GM21367 (cell line): ENCODE measurements at regions not wholly inside any gene's neighbourhood (a gene's known extent, or its start where the extent isn't known, plus 50 kb on each side); places are given as distances from the start of the nearest gene placed in this dataset.
"Not testable (repeated sequence)": the region's sequence is repeated elsewhere in the genome, so short reads cannot be mapped to it uniquely, and the experiment has no call there.

Source experiments
- ATAC-seq: cut with Tn5 transposase; IDR thresholded peaks from one replicate; pipeline ENCODE4 v1.9.1; 2021; ENCODE audit not compliant: unreplicated experiment

DNA sequence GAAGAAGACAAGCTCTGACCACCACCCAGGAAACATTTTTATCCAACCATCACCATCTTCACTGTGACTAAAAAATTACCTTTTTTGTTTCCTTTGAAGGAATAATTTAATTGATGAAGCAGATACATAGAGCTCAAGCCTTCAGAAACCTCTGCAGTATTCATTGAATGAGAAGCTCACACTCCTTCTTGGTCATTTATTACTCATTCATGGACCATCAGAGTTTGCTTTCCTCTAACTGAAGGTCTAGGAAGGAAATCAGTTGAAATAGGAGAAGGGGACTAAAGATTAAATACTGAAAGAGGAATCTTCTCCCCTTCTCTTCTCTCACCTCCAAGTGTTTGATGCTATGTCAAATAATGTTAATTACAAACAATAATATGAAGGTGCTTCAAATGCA lies 290.6 kb upstream of the KLF3 start:
- ATAC-seq = no peak

DNA sequence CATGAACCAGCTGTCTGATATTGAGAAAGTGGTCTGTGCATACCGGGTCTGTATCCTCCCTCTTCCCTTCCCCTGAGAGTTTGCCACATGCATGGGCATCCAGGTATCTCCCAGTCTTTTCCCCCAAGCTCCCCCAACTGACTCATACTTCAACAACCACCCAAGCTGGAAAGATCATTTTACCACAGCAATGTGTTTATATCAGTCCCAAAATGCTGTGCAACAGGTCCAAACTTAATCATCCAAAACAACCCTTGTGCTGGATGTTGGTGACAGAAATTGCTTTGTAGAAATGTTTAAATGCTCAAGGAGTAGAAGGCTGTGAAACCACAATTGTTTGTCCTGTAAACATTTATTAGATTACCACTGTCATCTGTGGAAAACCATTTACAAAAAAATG lies 286.8 kb upstream of the KLF3 start:
- no peak for ATAC-seq

DNA sequence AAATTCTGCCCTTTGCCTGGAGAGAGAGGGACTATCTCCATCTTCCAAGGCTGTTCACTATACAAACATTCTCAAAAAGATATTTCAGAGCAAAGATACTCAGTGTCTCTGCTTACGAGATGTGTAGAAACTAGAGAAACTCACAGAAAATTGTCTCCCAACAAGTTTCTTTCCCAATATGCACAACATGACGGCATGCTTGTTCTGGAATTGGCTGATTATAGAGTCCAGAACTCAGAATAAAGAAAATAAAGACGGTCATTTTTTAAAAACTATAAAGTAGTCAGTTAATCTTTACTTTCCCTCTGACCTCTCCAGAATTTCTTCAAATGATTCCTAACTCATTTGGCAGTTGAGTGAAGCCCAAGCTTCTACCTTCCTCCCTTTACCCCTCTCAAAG lies 285.5 kb upstream of the KLF3 start:
- ATAC-seq = no peak

DNA sequence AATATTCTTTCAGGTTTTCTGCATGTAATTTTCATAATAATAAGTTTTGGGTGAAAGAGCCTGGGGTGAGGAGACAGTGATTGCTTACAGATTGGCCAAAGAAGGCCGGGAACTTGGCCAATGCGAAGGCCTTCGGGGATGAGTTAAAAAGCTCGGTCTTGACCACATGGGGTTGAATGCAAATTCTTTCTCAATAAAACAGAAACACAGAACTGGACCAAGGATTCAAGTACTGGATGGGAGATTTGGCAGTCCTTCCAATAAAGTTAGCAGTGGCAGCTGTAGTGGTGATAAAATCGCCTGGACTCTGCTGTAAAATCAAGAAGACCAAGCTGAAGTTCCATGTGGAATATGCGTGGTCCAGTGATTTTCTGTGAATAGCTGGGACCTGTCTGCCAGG lies 282.2 kb upstream of the KLF3 start:
- ATAC-seq = no peak

DNA sequence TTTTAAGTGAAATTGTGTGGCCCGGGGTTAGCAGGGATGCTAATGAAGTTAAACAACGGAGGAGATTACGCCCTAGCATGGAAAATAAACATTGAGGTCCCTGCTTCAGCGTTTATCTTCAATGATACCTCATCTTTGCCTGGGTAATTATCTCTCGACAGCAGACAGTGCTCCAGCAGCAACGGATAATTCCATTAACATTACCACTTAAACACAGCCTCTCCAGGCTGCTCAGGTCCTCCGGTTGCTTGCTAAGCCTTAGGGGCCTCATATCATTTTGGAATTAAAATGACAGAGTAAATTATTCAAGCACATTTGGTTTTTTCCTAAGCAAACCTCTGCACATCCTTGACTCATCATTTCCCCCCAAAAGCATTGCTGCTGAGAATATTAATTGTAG lies 281.5 kb upstream of the KLF3 start:
- no peak for ATAC-seq

DNA sequence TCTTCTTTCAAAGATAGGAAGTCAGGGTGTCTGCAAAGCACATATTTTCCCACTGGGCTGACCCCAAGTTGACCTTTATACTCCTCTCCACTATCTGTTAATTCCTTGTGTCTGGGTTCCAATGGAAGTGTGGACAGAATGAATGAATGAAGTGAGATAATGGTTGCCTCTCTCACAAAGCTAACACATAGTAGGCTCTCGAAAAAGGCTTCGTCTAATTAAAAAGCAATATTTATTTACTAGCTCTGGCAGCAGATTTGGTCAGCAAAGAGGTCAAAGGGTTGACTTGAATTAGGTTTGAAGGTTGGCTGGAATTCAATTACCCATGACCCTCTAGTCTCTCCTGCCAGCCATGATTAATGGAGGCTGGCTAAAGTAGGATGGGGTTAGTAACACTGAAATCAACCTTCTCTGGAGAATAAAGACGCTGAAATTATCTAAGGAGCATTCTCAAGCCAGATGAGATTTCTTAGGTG lies 280.3 kb upstream of the KLF3 start:
- ATAC-seq = no peak

DNA sequence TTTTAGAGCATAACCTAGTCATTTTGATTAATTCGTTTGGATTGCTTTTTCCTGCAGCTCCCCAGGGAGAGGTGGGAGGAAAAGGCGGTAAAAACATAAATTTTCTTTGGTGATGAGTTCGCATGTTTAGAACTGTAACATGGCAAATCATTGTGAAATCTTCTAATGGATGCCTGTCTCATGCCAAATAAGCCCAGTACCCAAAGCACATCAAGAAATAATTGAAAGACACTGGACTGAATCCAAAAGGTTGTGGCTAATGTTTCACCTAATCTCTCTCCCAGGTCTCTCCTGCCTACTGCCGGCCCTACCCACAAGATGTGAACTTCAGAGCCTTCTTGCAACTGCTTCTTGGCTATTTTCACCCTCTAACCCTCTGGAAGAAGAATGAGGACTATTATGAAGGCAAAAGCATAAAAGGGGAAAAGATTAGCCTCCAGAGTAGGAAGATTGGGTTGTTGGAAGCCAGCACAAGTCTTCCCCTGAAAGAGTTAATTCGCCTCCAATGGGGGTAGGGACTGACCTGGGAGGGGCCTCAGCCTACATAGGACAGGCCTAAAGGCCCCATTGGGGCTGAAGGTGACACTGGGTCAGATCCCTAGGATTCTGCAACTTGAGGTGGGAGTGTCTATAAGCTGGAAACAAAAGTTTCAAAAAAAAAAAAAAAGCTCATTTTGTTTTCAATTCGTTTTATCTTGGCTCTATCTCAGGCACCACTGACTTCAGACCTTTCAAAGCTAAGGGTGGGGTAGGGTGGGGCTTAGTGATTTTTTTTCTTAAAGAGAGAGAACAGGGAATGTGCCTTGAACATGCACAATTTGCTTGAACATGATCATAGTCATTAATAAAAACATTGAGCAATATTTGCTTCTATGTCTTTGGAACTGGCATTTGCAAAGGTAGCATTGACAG lies 278.6 kb upstream of the KLF3 start:
- ATAC-seq = no peak

DNA sequence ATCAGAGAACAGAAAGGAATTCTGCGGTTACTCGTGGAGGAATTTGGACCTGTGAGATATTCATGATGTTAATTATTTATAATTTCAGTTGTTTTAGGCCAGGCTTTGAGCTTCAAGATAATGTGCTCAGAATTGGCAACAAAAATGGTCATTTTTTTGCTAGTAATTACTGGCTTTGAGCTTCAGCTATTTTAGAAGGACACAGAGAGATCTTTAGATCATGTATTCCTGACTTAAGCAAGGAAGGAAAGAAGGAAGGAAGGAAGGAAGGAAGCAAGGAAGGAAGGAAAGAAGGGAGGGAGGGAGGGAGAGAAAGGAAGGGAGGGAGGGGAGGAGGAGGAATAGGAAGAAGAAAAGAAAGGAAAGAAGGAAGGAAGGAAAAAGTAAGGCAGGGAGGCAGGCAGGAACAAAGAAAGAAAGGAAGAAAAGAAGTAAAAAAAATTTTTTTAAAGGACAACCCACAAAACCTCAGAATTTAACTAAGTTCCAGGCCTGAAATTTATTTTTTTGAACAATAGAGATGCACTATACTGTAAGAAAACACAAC lies 277.9 kb upstream of the KLF3 start:
- ATAC-seq = no peak

DNA sequence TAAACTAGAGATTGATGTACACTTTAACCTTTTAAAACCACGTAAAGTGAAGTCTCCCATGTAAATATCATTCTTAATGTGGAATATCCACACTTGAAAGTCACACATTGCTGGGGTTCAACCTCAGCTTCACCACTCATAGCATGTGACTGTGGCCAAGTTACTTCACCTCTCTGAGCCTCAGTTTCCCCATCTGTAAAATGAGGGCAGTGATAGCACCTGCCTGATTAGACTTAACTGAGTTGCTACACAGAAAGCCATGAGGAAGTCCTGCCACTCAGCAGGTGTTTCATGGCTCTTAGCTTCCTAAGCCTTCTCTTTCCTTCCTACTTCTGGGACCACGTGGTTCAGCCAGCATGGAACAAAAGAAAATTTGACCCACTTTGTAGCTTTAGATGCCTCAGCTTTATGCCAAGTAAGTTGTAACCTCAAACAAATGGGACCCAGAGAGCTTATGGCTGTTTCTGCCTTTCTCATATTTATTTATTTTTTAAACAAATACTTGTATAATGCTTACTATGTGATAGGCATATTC lies 277.3 kb upstream of the KLF3 start:
- no peak for ATAC-seq

DNA sequence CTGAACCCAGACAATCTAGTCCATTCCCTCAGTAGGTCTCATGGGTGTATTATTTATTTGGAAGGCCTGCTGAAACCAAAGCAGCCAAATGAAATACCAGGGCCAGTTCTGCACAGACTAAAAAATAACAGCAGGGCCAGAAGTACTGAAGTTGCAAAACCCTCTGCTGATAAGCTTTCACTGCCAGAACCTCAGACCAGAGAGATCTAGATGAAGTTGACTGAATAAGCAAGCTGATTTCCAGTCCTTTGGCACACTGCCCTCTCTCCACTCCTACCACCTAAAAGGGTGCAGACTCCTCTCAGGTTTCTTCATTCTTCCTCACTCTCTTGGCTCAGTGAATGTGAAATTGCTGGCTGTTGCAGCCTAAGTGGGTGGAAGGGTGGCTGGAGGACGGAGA lies 276.7 kb upstream of the KLF3 start:
- no peak for ATAC-seq

DNA sequence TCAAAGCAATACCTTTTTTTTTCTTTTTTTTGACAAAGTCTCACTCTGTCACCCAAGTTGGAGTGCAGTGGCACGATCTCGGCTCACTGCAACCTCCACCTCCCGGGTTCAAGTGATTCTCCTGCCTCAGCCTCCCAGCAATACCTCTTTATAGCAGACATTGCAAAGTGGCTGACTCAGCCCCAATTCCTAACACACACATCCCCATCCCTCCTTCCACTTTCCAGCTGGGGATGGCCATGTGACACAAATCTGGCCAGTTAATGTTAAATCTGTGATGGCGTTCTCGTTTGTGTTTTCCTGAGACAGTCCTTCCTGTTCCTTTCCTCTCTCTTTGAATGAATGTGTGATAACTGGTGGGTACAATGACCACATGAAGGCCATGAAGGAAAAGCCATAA lies 276.2 kb upstream of the KLF3 start:
- no peak for ATAC-seq

DNA sequence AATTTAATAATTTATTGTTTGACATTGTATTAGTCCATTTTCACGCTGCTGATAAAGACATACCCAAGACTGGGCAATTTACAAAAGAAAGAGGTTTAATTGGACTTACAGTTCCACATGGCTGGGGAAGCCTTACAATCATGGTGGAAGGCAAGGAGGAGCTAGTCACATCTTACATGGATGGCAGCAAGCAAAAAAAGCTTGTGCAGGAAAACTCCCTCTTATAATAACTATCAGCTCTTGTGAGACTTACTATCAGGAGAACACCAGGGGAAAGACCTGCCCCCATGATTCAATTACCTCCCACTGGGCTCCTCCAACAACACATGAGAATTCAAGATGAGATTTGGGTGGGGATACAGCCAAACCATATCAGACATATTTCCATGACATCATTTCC lies 275.1 kb upstream of the KLF3 start:
- ATAC-seq = not testable (repeated sequence)

DNA sequence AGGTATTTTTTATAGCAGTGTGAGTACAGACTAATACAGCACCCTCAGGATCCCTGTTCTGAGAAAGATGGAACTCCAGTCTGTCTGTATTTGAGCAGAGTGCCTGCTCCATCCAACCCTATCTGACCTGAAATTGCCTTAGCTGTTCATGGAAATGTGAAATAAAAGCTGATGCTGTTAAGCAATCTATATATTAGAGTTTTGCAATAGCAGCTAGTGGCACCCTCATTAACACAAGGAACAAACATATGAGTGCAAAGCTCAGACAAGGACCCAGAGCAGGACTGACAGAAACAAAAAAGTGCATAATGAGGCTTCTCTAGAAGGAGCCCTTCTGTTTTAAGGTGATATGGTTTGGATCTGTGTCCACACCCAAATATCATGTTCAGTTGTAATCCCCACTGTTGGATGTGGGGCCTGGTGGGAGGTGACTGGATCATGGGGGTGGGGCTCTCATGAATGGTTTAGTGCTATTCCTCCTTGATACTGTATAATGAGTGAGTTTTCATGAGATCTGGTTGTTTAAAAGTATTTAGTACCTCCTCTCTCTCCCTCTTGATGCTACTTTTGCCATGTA lies 272.9 kb upstream of the KLF3 start:
- no peak for ATAC-seq

DNA sequence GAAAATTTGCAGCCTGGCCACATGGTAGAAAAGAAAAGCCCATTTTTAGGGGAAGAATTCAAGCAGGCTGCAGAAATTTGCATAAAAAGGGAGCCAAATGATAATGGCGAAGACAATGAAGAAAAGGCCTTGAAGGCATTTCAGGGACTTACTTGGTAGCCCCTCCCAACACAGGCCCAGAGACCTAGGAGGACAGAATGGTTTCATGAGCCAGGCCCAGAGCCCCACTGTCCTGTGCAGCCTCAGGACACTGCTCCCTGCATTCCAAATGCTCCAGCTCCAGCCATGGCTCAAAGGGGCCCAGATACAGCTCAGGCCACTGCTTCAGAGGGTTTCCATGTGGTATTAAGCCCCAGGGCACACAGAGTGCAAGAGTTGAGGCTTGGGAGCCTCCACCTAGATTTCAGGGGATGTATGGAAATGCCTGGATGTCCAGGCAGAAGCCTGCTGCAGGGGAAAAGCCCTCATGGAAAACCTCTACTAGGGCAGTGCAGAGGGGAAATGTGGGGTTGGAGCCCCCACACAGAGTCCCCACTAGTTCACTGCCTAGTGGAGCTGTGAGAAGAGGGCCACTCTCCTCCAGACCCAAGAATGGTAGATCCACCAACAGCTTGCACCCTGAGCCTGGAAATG lies 271.7 kb upstream of the KLF3 start:
- ATAC-seq = no peak

DNA sequence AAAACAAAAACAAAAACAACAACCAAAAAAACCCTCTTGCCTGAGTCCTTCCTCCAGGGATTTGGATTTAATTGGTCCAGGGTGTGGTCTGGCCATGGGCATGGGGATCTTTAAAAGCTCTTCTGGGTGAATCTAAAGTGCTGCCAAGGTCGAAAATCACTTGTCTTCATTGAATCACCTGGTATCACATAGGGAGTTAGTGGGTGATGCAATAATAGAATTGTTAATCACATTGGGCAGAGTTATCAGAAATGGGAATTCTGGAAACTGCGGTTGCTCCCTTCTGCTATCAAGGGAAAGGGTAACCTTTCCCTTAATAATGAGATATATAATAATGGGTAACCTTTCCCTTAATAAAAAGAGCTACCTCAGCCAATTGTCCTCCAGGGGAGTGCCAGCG lies 267.9 kb upstream of the KLF3 start:
- ATAC-seq = no peak

DNA sequence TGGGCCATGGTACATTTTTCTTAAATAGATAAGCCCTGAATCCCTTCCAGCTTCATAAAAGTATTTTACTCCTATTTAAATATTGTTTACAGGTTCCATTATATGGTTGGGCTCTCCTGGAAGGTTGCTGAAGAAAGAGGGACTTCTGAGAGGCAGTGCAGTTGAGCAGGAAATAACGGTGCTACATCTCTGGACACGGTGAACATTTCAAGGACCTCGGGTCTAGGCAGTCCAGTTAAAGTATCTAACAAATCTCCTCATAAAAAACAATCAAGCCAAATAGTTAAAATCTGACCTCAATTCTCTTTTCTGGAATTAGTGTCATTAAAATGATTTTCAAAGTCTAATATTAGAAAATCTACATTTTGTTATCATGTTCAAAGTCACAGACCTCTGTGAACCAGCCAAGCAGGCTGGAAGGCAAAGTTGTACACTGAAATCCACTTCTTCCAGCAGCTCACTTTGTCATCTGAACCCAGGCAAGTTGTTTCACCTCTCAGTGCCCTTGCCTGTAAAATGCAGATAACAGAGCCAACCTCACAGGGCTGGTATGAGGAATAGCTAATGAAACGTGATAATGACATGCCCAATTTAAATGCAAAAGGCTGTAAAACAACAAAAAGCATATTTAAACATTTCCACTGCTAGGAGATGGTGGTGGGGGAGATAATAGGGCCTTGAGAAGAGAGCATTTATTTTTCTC lies 267.0 kb upstream of the KLF3 start:
- no peak for ATAC-seq

DNA sequence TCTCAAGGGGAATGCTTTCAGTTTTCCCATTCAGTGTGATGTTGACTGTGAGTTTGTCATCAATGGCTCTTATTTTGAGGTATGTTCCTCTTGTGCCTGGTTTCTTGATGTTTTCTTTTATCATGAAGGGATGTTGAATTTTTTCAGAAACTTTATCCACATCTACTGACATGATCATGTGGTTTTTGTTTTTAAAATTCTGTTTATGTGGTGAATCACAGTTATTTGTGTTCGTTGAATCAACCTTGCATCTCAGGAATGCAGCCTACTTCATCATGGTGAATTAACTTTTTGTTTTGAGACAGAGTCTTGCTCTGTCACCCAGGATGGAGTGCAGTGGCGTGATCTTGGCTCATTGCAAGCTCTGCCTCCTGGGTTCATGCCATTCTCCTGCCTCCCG lies 263.1 kb upstream of the KLF3 start:
- ATAC-seq = no peak

DNA sequence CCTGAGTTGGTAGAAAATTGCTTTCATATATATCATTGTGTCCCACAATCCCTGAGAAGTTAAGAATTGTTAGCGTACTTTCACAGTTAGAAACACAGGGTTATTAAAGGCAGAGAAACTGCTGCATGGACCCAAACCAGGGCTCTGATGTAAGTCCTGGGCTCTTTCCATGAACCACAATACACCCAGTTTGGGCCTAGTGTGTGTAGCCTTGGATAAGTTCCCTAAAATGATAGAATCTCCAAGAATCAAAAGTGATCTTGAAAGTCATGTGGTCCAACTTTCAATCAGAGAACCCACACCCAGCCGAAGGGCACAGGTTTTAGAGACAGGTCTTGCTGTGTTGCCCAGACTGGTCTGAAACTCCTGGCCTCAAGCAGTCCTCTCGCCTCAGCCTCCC lies 257.8 kb upstream of the KLF3 start:
- ATAC-seq = no peak

DNA sequence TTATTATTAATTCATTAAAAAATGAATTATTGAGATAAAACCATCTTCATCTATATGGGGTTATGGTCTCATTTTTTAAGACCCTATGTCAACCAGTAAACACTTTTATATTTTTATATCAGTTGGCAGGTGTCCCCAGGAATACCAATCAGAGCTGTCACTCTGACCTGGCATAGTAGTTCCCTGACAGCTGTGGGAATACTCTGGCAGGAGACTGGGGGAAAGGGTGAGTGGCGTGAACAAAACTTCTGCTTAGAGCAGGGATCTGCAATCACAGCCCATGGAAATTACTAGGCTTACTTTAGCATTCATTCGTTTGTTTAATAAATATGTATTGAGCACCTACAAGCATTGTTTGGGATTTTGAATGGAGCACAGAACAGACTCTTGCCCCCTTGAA lies 254.1 kb upstream of the KLF3 start:
- ATAC-seq = no peak

DNA sequence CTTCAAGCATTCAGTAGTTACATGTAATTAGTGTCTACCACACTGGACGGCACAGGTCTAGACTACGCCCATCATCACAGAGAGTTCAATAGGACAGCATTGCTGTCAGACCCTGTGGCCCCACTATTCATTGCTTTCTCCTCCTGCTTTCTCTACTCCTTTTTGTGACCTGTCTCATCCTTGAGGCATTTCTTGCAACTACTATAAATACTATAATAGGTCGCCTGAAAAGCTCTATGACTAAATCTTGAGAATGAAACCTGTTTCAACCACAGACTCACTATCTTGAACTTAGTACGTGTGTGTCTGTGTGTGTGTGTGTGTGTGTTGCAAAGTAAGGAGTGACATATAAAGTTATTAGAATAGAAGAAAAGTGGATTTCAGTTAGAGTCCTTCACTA lies 252.9 kb upstream of the KLF3 start:
- ATAC-seq = peak; percentile 90

DNA sequence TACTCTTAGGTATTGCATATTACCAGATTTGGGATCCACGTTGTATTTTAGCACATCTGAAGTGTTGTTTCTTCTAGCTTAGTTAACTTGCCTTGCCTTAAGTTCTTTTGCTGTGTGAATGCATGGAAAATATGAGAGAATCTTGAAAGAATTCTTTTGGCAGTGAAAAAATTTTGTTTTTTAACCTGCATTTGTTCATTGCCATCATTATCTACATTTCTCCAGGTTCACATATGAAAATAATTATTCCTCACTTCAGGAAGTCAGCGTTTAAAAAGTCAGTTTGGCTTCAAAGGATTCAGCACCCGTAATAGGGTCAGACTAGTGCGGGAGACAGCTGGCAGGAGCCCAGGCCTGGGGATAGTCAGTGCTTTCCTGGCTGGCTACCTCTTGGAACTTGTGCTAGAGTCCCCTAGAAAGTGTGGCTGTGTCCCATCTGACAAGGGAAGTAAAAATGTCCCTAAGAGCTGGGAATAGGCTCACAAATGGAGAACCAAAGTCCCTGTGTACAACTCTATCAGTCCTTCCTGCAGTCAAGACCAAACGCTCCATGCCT lies 251.9 kb upstream of the KLF3 start:
- ATAC-seq = no peak
